Loucy (cell line): ENCODE measurements at regions not wholly inside any gene's neighbourhood (a gene's known extent, or its start where the extent isn't known, plus 50 kb on each side); places are given as distances from the start of the nearest gene placed in this dataset.

ENCODE experiments used
- H2AFZ ChIP-seq: fragments of 200-600 bp; sonication (generic); 2 replicates; pipeline ENCODE4 v1.6.0; 2016; ENCODE audit warnings: antibody characterized with exemption, mild to moderate bottlenecking, low read length, moderate library complexity
- H3F3A ChIP-seq: fragments of 200-600 bp; 2 replicates; pipeline ENCODE4 v1.6.0; 2016; ENCODE audit warnings: antibody characterized with exemption, low read depth, mild to moderate bottlenecking
- H3K27me3 ChIP-seq: fragments of 200-600 bp; sonication (generic); 2 replicates; pipeline ENCODE4 v1.6.1; 2014; ENCODE audit warnings: low read length, mild to moderate bottlenecking; ENCODE audit not compliant: insufficient read depth, poor library complexity, severe bottlenecking
- H3K36me3 ChIP-seq: fragments of 200-600 bp; sonication (generic); 2 replicates; pipeline ENCODE4 v1.6.1; 2016; ENCODE audit warnings: low read length; ENCODE audit not compliant: insufficient read depth
- H3K4me1 ChIP-seq: fragments of 200-600 bp; sonication (generic); 2 replicates; pipeline ENCODE4 v1.5.1; 2014; ENCODE audit warnings: low read length, mild to moderate bottlenecking; ENCODE audit not compliant: insufficient read depth, poor library complexity, severe bottlenecking
- H3K4me2 ChIP-seq: fragments of 200-600 bp; sonication (generic); 2 replicates; pipeline ENCODE4 v1.6.0; 2014; ENCODE audit warnings: antibody characterized with exemption, low read length, low read depth, mild to moderate bottlenecking; ENCODE audit not compliant: poor library complexity, severe bottlenecking
- H3K4me3 ChIP-seq: fragments of 200-600 bp; sonication (generic); 2 replicates; pipeline ENCODE4 v1.5.1; 2014; ENCODE audit warnings: low read length, mild to moderate bottlenecking, mixed read lengths; ENCODE audit not compliant: poor library complexity, severe bottlenecking
- H3K79me2 ChIP-seq: fragments of 200-600 bp; sonication (generic); 2 replicates; pipeline ENCODE4 v1.6.1; 2014; ENCODE audit warnings: low read length; ENCODE audit not compliant: insufficient read depth
- H3K9ac ChIP-seq: fragments of 200-600 bp; sonication (generic); 2 replicates; pipeline ENCODE4 v1.6.0; 2014; ENCODE audit warnings: mild to moderate bottlenecking, low read depth, low read length, moderate library complexity; ENCODE audit not compliant: poor library complexity, severe bottlenecking
- H3K9me2 ChIP-seq: fragments of 200-600 bp; sonication (generic); replicated peaks from 2 replicates; pipeline ENCODE4 v1.6.1; 2016; ENCODE audit warnings: low read depth, low read length, mixed read lengths
- H3K9me3 ChIP-seq: fragments of 200-600 bp; sonication (generic); 2 replicates; pipeline ENCODE4 v1.6.1; 2014; ENCODE audit warnings: mild to moderate bottlenecking, antibody characterized with exemption, low read length, low read depth; ENCODE audit not compliant: insufficient read depth
- H4K20me1 ChIP-seq: fragments of 200-600 bp; sonication (generic); 2 replicates; pipeline ENCODE4 v1.6.0; 2014; ENCODE audit warnings: antibody characterized with exemption, low read length, mild to moderate bottlenecking; ENCODE audit not compliant: insufficient read depth, poor library complexity, severe bottlenecking
- EZH2phosphoT487 ChIP-seq: fragments of 200-600 bp; IDR thresholded peaks from 2 replicates; pipeline ENCODE4 v1.6.1; 2018; ENCODE audit warnings: antibody characterized with exemption, mild to moderate bottlenecking, moderate library complexity, borderline replicate concordance
- TF ChIP-seq, protein P1 (sequence below): fragments of 200-600 bp; sonication (generic); conservative IDR thresholded peaks from 2 replicates; pipeline ENCODE4 v1.5.1; 2014; ENCODE audit warnings: mild to moderate bottlenecking, antibody characterized with exemption, low read length

GRCh38 chr6:105459049-105459448 lies 56.2 kb upstream of the PREP start:
- TF ChIP-seq, protein P1, sequence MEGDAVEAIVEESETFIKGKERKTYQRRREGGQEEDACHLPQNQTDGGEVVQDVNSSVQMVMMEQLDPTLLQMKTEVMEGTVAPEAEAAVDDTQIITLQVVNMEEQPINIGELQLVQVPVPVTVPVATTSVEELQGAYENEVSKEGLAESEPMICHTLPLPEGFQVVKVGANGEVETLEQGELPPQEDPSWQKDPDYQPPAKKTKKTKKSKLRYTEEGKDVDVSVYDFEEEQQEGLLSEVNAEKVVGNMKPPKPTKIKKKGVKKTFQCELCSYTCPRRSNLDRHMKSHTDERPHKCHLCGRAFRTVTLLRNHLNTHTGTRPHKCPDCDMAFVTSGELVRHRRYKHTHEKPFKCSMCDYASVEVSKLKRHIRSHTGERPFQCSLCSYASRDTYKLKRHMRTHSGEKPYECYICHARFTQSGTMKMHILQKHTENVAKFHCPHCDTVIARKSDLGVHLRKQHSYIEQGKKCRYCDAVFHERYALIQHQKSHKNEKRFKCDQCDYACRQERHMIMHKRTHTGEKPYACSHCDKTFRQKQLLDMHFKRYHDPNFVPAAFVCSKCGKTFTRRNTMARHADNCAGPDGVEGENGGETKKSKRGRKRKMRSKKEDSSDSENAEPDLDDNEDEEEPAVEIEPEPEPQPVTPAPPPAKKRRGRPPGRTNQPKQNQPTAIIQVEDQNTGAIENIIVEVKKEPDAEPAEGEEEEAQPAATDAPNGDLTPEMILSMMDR = no peak
- no peak for TF ChIP-seq EZH2phosphoT487
- H3K9me2 ChIP-seq = no peaks in the 10 kb centered on the region
- H4K20me1 ChIP-seq = no peaks in the 10 kb centered on the region
- H3K4me3 ChIP-seq = no peak overlapping the region
- H3F3A ChIP-seq = no peaks in the 10 kb centered on the region
- H3K9me3 ChIP-seq = no peaks in the 10 kb centered on the region
- H3K4me1 ChIP-seq = peaks cover 4% of the 10 kb centered on the region
- H3K4me2 ChIP-seq = no peak overlapping the region
- no peaks in the 10 kb centered on the region for H3K79me2 ChIP-seq
- H3K36me3 ChIP-seq = no peaks in the 10 kb centered on the region
- H3K9ac ChIP-seq = no peak overlapping the region
- H3K27me3 ChIP-seq = no peaks in the 10 kb centered on the region
- no peak overlapping the region for H2AFZ ChIP-seq

GRCh38 chr6:105458551-105458950 lies 55.7 kb upstream of the PREP start:
- H3K4me2 ChIP-seq = no peak overlapping the region
- no peak overlapping the region for H3K9ac ChIP-seq
- no peaks in the 10 kb centered on the region for H3K9me3 ChIP-seq
- H3K9me2 ChIP-seq = no peaks in the 10 kb centered on the region
- H4K20me1 ChIP-seq = no peaks in the 10 kb centered on the region
- H3K4me3 ChIP-seq = no peak overlapping the region
- no peaks in the 10 kb centered on the region for H3K36me3 ChIP-seq
- peaks cover 9% of the 10 kb centered on the region for H3K4me1 ChIP-seq
- H3F3A ChIP-seq = no peaks in the 10 kb centered on the region
- TF ChIP-seq, protein P1 = no peak
- TF ChIP-seq EZH2phosphoT487 = no peak
- no peaks in the 10 kb centered on the region for H3K27me3 ChIP-seq
- H3K79me2 ChIP-seq = no peaks in the 10 kb centered on the region
- no peak overlapping the region for H2AFZ ChIP-seq

DNA sequence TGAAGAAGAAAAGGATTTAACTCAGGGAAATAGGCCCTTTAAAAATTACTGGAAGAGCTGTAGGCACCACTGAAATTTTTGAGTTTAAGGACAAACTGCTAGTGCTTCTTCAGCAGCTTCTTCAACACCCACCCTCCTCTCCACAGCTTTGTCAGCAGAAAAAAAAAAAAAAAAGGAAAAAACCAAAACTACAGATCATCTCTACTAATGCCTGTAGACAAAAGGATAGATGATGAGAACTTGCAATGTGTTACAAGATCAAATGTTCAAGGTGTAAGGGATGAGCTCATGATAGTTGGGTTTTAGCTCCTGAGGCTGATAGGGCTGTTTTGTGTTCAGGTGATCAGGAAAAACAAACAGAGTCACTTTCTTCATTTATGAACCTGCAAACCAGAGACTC lies 55.2 kb upstream of the PREP start:
- no peaks in the 10 kb centered on the region for H3K36me3 ChIP-seq
- no peak overlapping the region for H3K4me2 ChIP-seq
- no peaks in the 10 kb centered on the region for H4K20me1 ChIP-seq
- no peak overlapping the region for H3K4me3 ChIP-seq
- H2AFZ ChIP-seq = no peak overlapping the region
- no peak for TF ChIP-seq EZH2phosphoT487
- TF ChIP-seq, protein P1 = no peak
- H3K9me3 ChIP-seq = no peaks in the 10 kb centered on the region
- H3K27me3 ChIP-seq = no peaks in the 10 kb centered on the region
- peaks cover 12% of the 10 kb centered on the region for H3K4me1 ChIP-seq
- no peaks in the 10 kb centered on the region for H3K79me2 ChIP-seq
- H3K9ac ChIP-seq = no peak overlapping the region
- no peaks in the 10 kb centered on the region for H3F3A ChIP-seq
- H3K9me2 ChIP-seq = no peaks in the 10 kb centered on the region
